Thymus (tissue), 11 donors: ENCODE measurements at regions not wholly inside any gene's neighbourhood (a gene's known extent, or its start where the extent isn't known, plus 50 kb on each side); places are given as distances from the start of the nearest gene placed in this dataset.
"Not testable (repeated sequence)": the region's sequence is repeated elsewhere in the genome, so short reads cannot be mapped to it uniquely, and the experiment has no call there.

Source experiments
- DNase-seq, 9 donors: peaks; one replicate each; pipeline ENCODE4 v3.0.0-alpha.2; 2013; ENCODE audit warnings: low spot score in 9 of 9, low read depth in 6 of 9, missing footprints in 1 of 9
- H3K27ac ChIP-seq, 2 donors: one replicate each; pipeline ENCODE4 v1.5.1; 2013; ENCODE audit warnings: control low read depth in 1 of 2, low read depth in 1 of 2, low read length in 1 of 2, mild to moderate bottlenecking in 1 of 2, moderate library complexity in 1 of 2
- H3K27me3 ChIP-seq, 2 donors: one replicate each; pipeline ENCODE4 v1.5.1; 2013; ENCODE audit warnings: low read length in 1 of 2; ENCODE audit not compliant: control insufficient read depth in 2 of 2, insufficient read depth in 1 of 2
- H3K36me3 ChIP-seq, 2 donors: one replicate each; pipeline ENCODE4 v1.5.1; 2013; ENCODE audit warnings: low read length in 1 of 2, mild to moderate bottlenecking in 1 of 2, moderate library complexity in 1 of 2; ENCODE audit not compliant: control insufficient read depth in 2 of 2, insufficient read depth in 2 of 2
- H3K4me1 ChIP-seq, 2 donors: one replicate each; pipeline ENCODE4 v1.5.1; 2013; ENCODE audit warnings: low read length in 2 of 2; ENCODE audit not compliant: control insufficient read depth in 2 of 2, insufficient read depth in 2 of 2
- H3K4me3 ChIP-seq, 2 donors: one replicate each; pipeline ENCODE4 v1.5.1; 2013; ENCODE audit warnings: low read length in 2 of 2, control low read depth in 1 of 2, mild to moderate bottlenecking in 1 of 2
- H3K9me3 ChIP-seq, 2 donors: one replicate each; pipeline ENCODE4 v1.5.1; 2013; ENCODE audit warnings: low read length in 1 of 2, mild to moderate bottlenecking in 1 of 2; ENCODE audit not compliant: control insufficient read depth in 2 of 2, insufficient read depth in 1 of 2
- WGBS: extraction: QIAGEN DNeasy Blood & Tissue Kit; methylation state at CpG from one replicate; pipeline ENCODE4 v1.1.7; 2013; 5-methylcytosine and 5-hydroxymethylcytosine counted together
- donor health status: healthy.

- WGBS, result 62% methylated on average over 5 of the region's 5 CpGs
- Histone ChIP-seq H3K4me3 (no peak overlapping the region), H3K9me3 (no peaks in the 10 kb centered on the region), H3K4me1 (peaks cover 0 to 30% of the 10 kb centered on the region in 2 donors), H3K27ac (peak overlapping the region in 1 of 2 donors; percentile 63), H3K36me3 (no peaks in the 10 kb centered on the region), H3K27me3 (no peaks in the 10 kb centered on the region)
- peak in 5 of 9 donors; percentile 27 to 74 (median 33) for DNase-seq
Measured at GRCh38 chr7:142587578-142588191, 161.6 kb upstream of the PRSS1 start.

DNA sequence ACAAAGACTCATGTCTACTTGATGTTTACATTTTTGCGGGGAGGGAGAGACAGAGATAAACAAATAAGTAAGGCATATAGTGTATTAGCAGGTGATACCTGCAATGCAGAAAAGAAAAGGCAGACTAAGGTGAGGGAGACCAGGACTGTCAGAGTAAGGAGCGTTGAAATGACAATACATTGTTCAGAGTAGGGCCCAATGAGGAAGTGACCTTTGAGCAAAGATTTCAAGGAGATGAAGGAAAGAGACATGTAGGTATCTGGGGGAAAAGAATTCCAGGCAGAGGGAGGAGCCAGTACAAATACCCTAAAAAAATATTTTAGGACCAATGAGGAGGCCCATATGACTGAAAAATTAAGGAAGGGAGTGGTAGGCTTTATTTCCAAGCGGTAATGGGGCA, 162.7 kb upstream of the PRSS1 start:
- Histone ChIP-seq H3K4me1 (peaks cover 0 to 34% of the 10 kb centered on the region in 2 donors), H3K4me3 (no peak overlapping the region), H3K27ac (no peak overlapping the region), H3K36me3 (no peaks in the 10 kb centered on the region), H3K9me3 (no peaks in the 10 kb centered on the region), H3K27me3 (no peaks in the 10 kb centered on the region)
- WGBS, result 94% methylated on average over 3 of the region's 3 CpGs
- no peak for DNase-seq

DNA sequence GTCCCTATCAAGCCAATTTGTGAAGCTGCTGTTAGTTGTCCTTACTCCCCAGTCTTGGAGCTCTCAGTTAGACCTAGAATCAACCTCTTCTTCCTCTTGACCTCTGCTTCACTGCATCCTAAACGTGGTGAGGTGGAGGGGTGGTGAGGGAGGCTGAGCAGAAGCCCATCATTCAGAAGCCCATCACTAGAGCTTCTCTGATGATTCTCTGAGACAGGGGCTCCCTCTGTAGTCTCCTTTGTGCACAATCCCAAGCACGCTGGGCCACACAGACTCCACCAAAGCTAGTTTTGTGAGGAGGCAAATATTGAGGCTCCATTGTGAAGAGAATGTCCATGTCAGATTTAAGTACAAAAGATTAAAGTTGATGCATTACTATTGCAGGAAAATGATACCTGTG, 163.8 kb upstream of the PRSS1 start:
- Histone ChIP-seq H3K4me3 (no peak overlapping the region), H3K36me3 (no peaks in the 10 kb centered on the region), H3K27me3 (no peaks in the 10 kb centered on the region), H3K27ac (no peak overlapping the region), H3K4me1 (peaks cover 6 to 46% of the 10 kb centered on the region in 2 donors), H3K9me3 (no peaks in the 10 kb centered on the region)
- WGBS, result 12% methylated on average over 2 of the region's 2 CpGs
- peak in 1 of 9 donors; percentile 52 for DNase-seq

GRCh38 chr7:142584765-142585164, 164.5 kb upstream of the PRSS1 start:
- no peaks in the 10 kb centered on the region for H3K36me3 ChIP-seq
- H3K4me1 ChIP-seq, result peaks cover 6 to 52% of the 10 kb centered on the region in 2 donors
- H3K27ac ChIP-seq, result no peak overlapping the region
- no peak overlapping the region for H3K4me3 ChIP-seq
- 96% methylated on average over 2 of the region's 2 CpGs for WGBS
- no peaks in the 10 kb centered on the region for H3K27me3 ChIP-seq
- no peak for DNase-seq
- no peaks in the 10 kb centered on the region for H3K9me3 ChIP-seq

DNA sequence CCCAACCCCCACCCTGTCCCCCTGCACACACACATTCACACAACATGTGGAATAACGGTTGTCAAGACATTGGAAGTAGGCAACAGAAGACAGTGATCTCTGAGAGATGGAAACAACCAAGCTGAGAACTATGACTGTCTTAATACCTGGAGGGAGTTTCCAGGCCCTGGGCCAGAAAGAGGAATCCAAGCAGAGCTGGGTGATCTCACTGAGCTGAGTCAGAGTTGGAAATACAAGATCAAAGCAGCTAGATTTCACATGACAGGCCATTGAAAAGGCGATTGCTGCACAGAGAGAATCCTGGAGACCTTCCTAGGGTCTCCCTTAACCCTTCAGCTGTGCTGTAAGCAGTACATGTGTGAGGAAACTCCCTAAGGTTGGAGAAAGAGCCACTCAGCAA, 165.8 kb upstream of the PRSS1 start:
- Histone ChIP-seq H3K27ac (peak overlapping the region in 1 of 2 donors; percentile 69), H3K4me1 (peaks cover 6 to 59% of the 10 kb centered on the region in 2 donors), H3K27me3 (no peaks in the 10 kb centered on the region), H3K9me3 (no peaks in the 10 kb centered on the region), H3K4me3 (no peak overlapping the region), H3K36me3 (no peaks in the 10 kb centered on the region)
- peak in 1 of 9 donors; percentile 52 for DNase-seq
- 48% methylated on average over 2 of the region's 2 CpGs for WGBS

DNA sequence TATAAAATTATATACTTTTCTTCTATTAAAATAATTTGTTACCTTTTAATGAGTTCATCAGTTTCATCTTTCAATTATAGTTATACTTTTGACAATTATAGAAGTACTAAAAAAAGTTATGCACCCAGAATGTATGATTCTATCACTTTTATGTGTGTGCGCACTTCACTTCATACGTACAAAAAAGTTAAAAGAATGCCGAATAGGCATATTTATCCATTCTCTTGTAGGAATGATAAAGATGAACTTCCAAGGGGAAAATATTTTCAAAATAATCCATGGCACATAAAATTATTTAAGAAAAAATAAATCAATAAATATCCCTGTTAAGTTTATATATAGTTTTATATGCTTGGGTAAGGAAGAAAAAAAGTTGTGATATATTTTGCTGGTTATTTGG, 166.9 kb upstream of the PRSS1 start:
- H3K27me3 ChIP-seq, result no peaks in the 10 kb centered on the region
- peaks cover 6 to 54% of the 10 kb centered on the region in 2 donors for H3K4me1 ChIP-seq
- H3K9me3 ChIP-seq, result no peaks in the 10 kb centered on the region
- WGBS, result 98% methylated on average over 3 of the region's 3 CpGs
- no peak for DNase-seq
- no peak overlapping the region for H3K4me3 ChIP-seq
- no peak overlapping the region for H3K27ac ChIP-seq
- no peaks in the 10 kb centered on the region for H3K36me3 ChIP-seq

GRCh38 chr7:142581341-142581740, 167.9 kb upstream of the PRSS1 start:
- Histone ChIP-seq H3K4me1 (peaks cover 6 to 50% of the 10 kb centered on the region in 2 donors), H3K27ac (peak overlapping the region; percentile 36 to 85), H3K9me3 (no peaks in the 10 kb centered on the region), H3K36me3 (no peaks in the 10 kb centered on the region), H3K4me3 (peak overlapping the region in 1 of 2 donors; percentile 24), H3K27me3 (no peaks in the 10 kb centered on the region)
- peak in 6 of 9 donors; percentile 40 to 78 (median 53) for DNase-seq
- WGBS, result 18% methylated on average over 4 of the region's 4 CpGs

GRCh38 chr7:142579946-142580345, 169.3 kb upstream of the PRSS1 start:
- Histone ChIP-seq H3K9me3 (no peaks in the 10 kb centered on the region), H3K27me3 (no peaks in the 10 kb centered on the region), H3K4me1 (peaks cover 6 to 41% of the 10 kb centered on the region in 2 donors), H3K36me3 (no peaks in the 10 kb centered on the region), H3K4me3 (no peak overlapping the region), H3K27ac (peak overlapping the region in 1 of 2 donors; percentile 85)
- 53% methylated on average over 1 of the region's 1 CpG for WGBS
- DNase-seq, result no peak

GRCh38 chr7:142575351-142575750, 173.9 kb upstream of the PRSS1 start:
- not testable (repeated sequence) for H3K4me3 ChIP-seq, H3K27ac ChIP-seq, H3K9me3 ChIP-seq, H3K27me3 ChIP-seq, DNase-seq, H3K36me3 ChIP-seq
- 94% methylated on average over 23 of the region's 25 CpGs for WGBS
- H3K4me1 ChIP-seq, result peaks cover 0 to 17% of the 10 kb centered on the region in 2 donors
